B cell (primary cell): ENCODE measurements at regions not wholly inside any gene's neighbourhood (a gene's known extent, or its start where the extent isn't known, plus 50 kb on each side); places are given as distances from the start of the nearest gene placed in this dataset.

ENCODE experiments used
- EZH2 ChIP-seq: IDR thresholded peaks from 2 replicates; pipeline ENCODE4 v1.6.1; 2012; ENCODE audit warnings: borderline replicate concordance, low read depth, mild to moderate bottlenecking, moderate library complexity, low read length; ENCODE audit not compliant: insufficient read depth, poor library complexity, severe bottlenecking
- TF ChIP-seq, protein P1 (sequence below): fragments of 200-600 bp; IDR thresholded peaks from one replicate; pipeline ENCODE4 v1.8.0; 2022; ENCODE audit warnings: antibody characterized with exemption, mild to moderate bottlenecking

DNA sequence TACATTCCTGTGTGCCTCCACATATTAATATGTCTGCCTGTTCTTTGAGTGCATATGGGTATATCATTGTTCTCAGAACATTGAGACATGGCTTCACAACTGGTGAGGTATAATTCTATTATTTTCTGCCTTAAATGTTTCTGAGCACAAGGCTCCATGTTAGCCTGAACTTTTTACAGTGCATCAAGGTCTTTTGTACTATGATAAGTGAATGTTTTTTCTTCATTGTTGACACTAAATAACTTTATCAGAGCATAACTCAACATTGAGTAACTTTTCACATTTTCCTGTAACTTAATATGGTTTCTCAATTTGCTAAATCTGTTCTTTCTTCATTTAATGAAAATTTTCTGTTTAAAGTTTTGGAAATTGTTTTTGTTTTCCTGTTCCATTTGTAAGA is 262.9 kb downstream of the HNMT start:
- TF ChIP-seq, protein P1, sequence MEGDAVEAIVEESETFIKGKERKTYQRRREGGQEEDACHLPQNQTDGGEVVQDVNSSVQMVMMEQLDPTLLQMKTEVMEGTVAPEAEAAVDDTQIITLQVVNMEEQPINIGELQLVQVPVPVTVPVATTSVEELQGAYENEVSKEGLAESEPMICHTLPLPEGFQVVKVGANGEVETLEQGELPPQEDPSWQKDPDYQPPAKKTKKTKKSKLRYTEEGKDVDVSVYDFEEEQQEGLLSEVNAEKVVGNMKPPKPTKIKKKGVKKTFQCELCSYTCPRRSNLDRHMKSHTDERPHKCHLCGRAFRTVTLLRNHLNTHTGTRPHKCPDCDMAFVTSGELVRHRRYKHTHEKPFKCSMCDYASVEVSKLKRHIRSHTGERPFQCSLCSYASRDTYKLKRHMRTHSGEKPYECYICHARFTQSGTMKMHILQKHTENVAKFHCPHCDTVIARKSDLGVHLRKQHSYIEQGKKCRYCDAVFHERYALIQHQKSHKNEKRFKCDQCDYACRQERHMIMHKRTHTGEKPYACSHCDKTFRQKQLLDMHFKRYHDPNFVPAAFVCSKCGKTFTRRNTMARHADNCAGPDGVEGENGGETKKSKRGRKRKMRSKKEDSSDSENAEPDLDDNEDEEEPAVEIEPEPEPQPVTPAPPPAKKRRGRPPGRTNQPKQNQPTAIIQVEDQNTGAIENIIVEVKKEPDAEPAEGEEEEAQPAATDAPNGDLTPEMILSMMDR = no peak
- TF ChIP-seq EZH2 = no peak
